Retinal pigment epithelial cell (primary cell): ENCODE measurements at regions not wholly inside any gene's neighbourhood (a gene's known extent, or its start where the extent isn't known, plus 50 kb on each side); places are given as distances from the start of the nearest gene placed in this dataset.

ENCODE experiments used
- DNase-seq: peaks from one replicate; pipeline ENCODE4 v3.0.0-alpha.2; 2010; ENCODE audit warnings: low read depth
- H3K4me3 ChIP-seq: 2 replicates; pipeline ENCODE4 v1.5.1; 2011; ENCODE audit warnings: mild to moderate bottlenecking, low read length, control low read depth, moderate library complexity
- CTCF ChIP-seq: conservative IDR thresholded peaks from 2 replicates; pipeline ENCODE4 v1.5.1; 2011; ENCODE audit warnings: low read depth, low read length, control low read depth, inconsistent platforms

GRCh38 chr7:41152179-41152678 is 550.7 kb downstream of the INHBA start:
- H3K4me3 ChIP-seq = no peak overlapping the region
- TF ChIP-seq CTCF = no peak
- no peak for DNase-seq

GRCh38 chr7:41149576-41149975 is 553.3 kb downstream of the INHBA start:
- no peak for DNase-seq

GRCh38 chr7:41148521-41148951 is 554.4 kb downstream of the INHBA start:
- H3K4me3 ChIP-seq = no peak overlapping the region
- TF ChIP-seq CTCF = no peak
- DNase-seq = no peak

More at GRCh38 chr7:41149576-41149975, 553.3 kb downstream of the INHBA start:
- TF ChIP-seq CTCF = no peak
- no peak overlapping the region for H3K4me3 ChIP-seq

GRCh38 chr7:41147606-41148485 is 555.0 kb downstream of the INHBA start:
- H3K4me3 ChIP-seq = no peak overlapping the region
- DNase-seq = no peak

GRCh38 chr7:41146429-41146828 is 556.5 kb downstream of the INHBA start:
- no peak overlapping the region for H3K4me3 ChIP-seq
- no peak for TF ChIP-seq CTCF
- no peak for DNase-seq

More at GRCh38 chr7:41147606-41148485, 555.0 kb downstream of the INHBA start:
- TF ChIP-seq CTCF = no peak

GRCh38 chr7:41145656-41146055 is 557.2 kb downstream of the INHBA start:
- DNase-seq = no peak
- no peak for TF ChIP-seq CTCF
- H3K4me3 ChIP-seq = no peak overlapping the region
